Ishikawa (cell line): ENCODE measurements at regions not wholly inside any gene's neighbourhood (a gene's known extent, or its start where the extent isn't known, plus 50 kb on each side); places are given as distances from the start of the nearest gene placed in this dataset.

Source experiments
- EP300 ChIP-seq: IDR thresholded peaks from 2 replicates; pipeline ENCODE4 v1.6.1; 2012; ENCODE audit warnings: borderline replicate concordance
- REST ChIP-seq: IDR thresholded peaks from 2 replicates; pipeline ENCODE4 v1.6.1; 2012; ENCODE audit warnings: low read depth, mild to moderate bottlenecking
- TCF12 ChIP-seq: IDR thresholded peaks from 2 replicates; pipeline ENCODE4 v1.6.1; 2012; ENCODE audit warnings: low read depth
- YY1 ChIP-seq: IDR thresholded peaks from 2 replicates; pipeline ENCODE4 v1.6.1; 2012; ENCODE audit warnings: low read depth

DNA sequence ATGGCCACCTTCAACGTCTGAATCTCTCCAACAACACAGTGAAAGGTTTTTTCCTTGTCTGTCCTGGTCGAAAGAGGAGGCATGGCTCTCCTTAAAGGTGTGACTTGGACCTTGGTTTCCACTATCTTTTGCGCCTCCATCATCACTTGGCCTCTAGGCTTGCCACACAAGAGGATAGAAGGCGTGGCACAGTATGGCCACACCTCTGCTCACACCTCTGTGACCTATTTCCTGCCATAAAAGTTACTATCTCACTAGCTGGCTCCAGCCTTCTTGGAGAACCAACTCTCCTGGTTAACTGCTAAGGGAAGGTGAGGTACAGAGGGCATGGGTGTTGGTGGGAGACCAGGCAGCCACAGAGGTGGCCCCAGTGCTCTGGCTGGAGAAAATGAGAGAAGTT, 165.9 kb downstream of the UXS1 start:
- TF ChIP-seq REST (no peak), TCF12 (no peak), YY1 (no peak), EP300 (no peak)
